ENCODE measurements at regions not wholly inside any gene's neighbourhood (a gene's known extent, or its start where the extent isn't known, plus 50 kb on each side); places are given as distances from the start of the nearest gene placed in this dataset.

- DNase-seq: no peak
These were observed 430.9 kb downstream of the ATP23 start for GRCh38 chr12:58372298-58372697.

GRCh38 chr12:58378028-58378427 lies 436.7 kb downstream of the ATP23 start:
- no peak for DNase-seq

GRCh38 chr12:58381546-58381945 lies 440.2 kb downstream of the ATP23 start:
- DNase-seq: no peak

- no peak for DNase-seq
These were observed 442.8 kb downstream of the ATP23 start for GRCh38 chr12:58384196-58384595.

- no peak for DNase-seq
These were observed 444.8 kb downstream of the ATP23 start for GRCh38 chr12:58386136-58386535.

- no peak for DNase-seq
These were observed 445.8 kb downstream of the ATP23 start for GRCh38 chr12:58387199-58387598.

- DNase-seq: no peak
These were observed 446.9 kb downstream of the ATP23 start for GRCh38 chr12:58388261-58388660.

GRCh38 chr12:58393152-58393551 lies 451.8 kb downstream of the ATP23 start:
- DNase-seq: no peak

- DNase-seq: no peak
These were observed 453.7 kb downstream of the ATP23 start for GRCh38 chr12:58395056-58395455.

- no peak for DNase-seq
These were observed 454.1 kb downstream of the ATP23 start for GRCh38 chr12:58395470-58395869.

GRCh38 chr12:58396239-58396638 lies 454.9 kb downstream of the ATP23 start:
- DNase-seq: no peak

GRCh38 chr12:58405363-58405762 lies 464.0 kb downstream of the ATP23 start:
- DNase-seq: no peak

- DNase-seq: no peak
These were observed 467.1 kb downstream of the ATP23 start for GRCh38 chr12:58408516-58408915.

- peak; percentile 32 to 65 (median 42) for DNase-seq
These were observed 471.2 kb downstream of the ATP23 start for GRCh38 chr12:58412461-58413060.

GRCh38 chr12:58413794-58414193 lies 472.4 kb downstream of the ATP23 start:
- DNase-seq: peak in 2 of 3 donors; percentile 20 to 48

GRCh38 chr12:58414398-58414871 lies 473.1 kb downstream of the ATP23 start:
- DNase-seq: peak; percentile 45 to 65 (median 46)

GRCh38 chr12:58415716-58416115 lies 474.3 kb downstream of the ATP23 start:
- DNase-seq: peak in 1 of 3 donors; percentile 46

- DNase-seq: no peak
These were observed 474.9 kb downstream of the ATP23 start for GRCh38 chr12:58416236-58416635.

GRCh38 chr12:58419196-58419760 lies 477.9 kb downstream of the ATP23 start:
- no peak for DNase-seq

GRCh38 chr12:58419905-58420304 lies 478.5 kb downstream of the ATP23 start:
- no peak for DNase-seq

GRCh38 chr12:58420503-58420902 lies 479.1 kb downstream of the ATP23 start:
- DNase-seq: no peak

GRCh38 chr12:58421990-58422389 lies 480.6 kb downstream of the ATP23 start:
- no peak for DNase-seq

GRCh38 chr12:58424735-58425392 lies 483.5 kb downstream of the ATP23 start:
- DNase-seq: no peak

Measured in suppressor macrophage treated with lipopolysaccharide for 1 hour (primary cell).